Mesodermal cell (in vitro differentiated cells): ENCODE measurements at regions not wholly inside any gene's neighbourhood (a gene's known extent, or its start where the extent isn't known, plus 50 kb on each side); places are given as distances from the start of the nearest gene placed in this dataset.

Source experiments
- H3K27ac ChIP-seq: 2 replicates; pipeline ENCODE4 v1.7.0; 2013; ENCODE audit warnings: mild to moderate bottlenecking, low read depth, low read length, moderate library complexity; ENCODE audit not compliant: severe bottlenecking
- H3K36me3 ChIP-seq: 2 replicates; pipeline ENCODE4 v1.7.1; 2013; ENCODE audit warnings: mild to moderate bottlenecking, low read length, moderate library complexity; ENCODE audit not compliant: control insufficient read depth, insufficient read depth
- H3K4me1 ChIP-seq: one replicate; pipeline ENCODE4 v1.7.1; 2013; ENCODE audit warnings: mild to moderate bottlenecking, low read length; ENCODE audit not compliant: insufficient read depth, control insufficient read depth, poor library complexity, severe bottlenecking
- H3K4me3 ChIP-seq: 2 replicates; pipeline ENCODE4 v1.7.0; 2013; ENCODE audit warnings: low read length, control low read depth, mild to moderate bottlenecking; ENCODE audit not compliant: insufficient read depth, poor library complexity, severe bottlenecking; ENCODE audit errors: extremely low read depth
- H3K9me3 ChIP-seq: 2 replicates; pipeline ENCODE4 v1.7.1; 2013; ENCODE audit warnings: mild to moderate bottlenecking, low read length, moderate library complexity; ENCODE audit not compliant: control insufficient read depth
- whole genome bisulfite sequencing, 2 experiments: methylation state at CpG; one replicate each; pipeline ENCODE4 v1.1.5; 2013; ENCODE audit warnings: missing lambda C conversion rate in 2 of 2; ENCODE audit not compliant: insufficient coverage in 2 of 2; 5-methylcytosine and 5-hydroxymethylcytosine counted together

DNA sequence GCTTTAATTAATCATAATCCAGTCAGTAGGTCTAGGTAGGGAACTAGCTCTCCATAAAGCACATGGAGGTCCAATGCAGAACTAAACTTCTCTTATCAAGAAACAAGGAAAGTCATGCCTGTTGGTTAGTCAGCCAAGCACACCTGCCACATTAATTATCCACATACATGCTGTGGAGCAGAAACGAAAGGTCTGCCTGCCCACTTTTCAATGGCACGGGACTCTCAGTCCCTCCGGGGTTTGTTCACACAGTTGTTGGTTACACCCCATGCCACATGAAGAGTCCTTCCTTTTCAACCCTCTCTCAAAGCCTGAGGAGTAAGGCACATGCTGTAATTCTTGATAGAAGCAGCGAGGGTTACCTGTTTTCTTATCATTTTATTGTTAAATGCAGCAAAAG is 1096.4 kb upstream of the MAP3K7 start:
- 67 to 91% methylated on average over 1 to 3 of the region's 4 CpGs for WGBS, 2 experiments
- H3K36me3 ChIP-seq, result no peaks in the 10 kb centered on the region
- H3K4me1 ChIP-seq, result no peaks in the 10 kb centered on the region
- H3K27ac ChIP-seq, result no peak overlapping the region
- H3K9me3 ChIP-seq, result no peaks in the 10 kb centered on the region
- no peak overlapping the region for H3K4me3 ChIP-seq

- WGBS, 2 experiments, result 88% methylated on average over 6 of the region's 7 CpGs
- Histone ChIP-seq H3K4me3 (no peak overlapping the region), H3K4me1 (no peaks in the 10 kb centered on the region), H3K36me3 (no peaks in the 10 kb centered on the region), H3K27ac (no peak overlapping the region), H3K9me3 (no peaks in the 10 kb centered on the region)
Observed at GRCh38 chr6:91681296-91681695, 1094.4 kb upstream of the MAP3K7 start.

DNA sequence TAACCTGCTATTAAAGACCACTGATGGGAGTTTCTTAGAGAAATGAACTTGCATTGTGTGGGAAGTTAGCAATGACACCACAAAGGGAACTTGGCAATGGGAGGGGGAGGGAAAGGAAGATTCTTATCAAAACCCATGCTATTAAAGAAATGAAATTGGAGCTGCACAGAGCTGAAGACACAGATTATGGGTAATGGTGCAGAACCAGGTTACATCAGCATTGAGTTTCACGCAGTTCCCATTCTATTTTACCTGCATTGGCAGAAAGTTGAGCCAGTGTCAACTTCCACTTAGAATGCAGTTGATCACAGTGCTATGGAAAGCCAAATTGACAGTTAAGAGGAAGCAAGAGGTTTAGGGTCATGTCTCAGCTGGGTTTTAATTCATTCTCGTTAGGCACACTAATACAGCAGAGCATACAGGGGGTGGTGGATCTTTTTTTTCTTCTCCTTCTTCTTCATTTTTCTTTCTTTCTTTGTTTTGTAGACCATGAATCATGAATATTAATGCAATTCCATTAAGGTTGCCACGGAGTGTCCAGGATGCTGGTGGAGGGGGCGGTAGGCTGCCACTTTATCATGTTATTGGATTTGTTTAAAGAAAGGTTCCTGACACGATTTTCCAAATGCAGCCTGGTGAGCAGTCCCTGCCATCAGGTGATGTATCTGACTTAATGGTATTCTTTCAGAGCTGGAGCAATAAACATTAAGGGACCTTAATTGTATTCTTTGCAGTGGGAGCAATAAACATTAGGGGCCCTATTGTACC is 1092.0 kb upstream of the MAP3K7 start:
- Histone ChIP-seq H3K27ac (no peak overlapping the region), H3K9me3 (no peaks in the 10 kb centered on the region), H3K4me1 (no peaks in the 10 kb centered on the region), H3K4me3 (no peak overlapping the region), H3K36me3 (no peaks in the 10 kb centered on the region)
- 67 to 79% methylated on average over 3 of the region's 5 CpGs for WGBS, 2 experiments

DNA sequence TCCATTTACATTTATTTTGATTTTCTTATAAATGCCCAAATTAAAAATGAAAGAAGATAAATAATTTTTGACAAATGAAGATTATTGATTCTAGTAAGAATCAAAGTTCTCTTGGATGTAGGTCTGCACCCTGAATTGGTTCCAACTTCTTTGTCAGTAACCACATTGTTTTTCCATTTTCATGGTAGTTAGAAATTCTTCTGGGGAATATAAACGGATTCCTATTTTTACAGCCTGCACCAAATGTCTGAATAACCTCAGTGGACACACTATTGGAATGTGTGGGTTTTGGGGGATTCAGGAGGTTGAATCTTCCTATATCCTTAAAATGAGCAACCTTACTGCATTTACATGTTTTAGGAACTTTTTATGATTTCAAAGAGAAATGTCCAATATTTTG is 1085.3 kb upstream of the MAP3K7 start:
- H3K27ac ChIP-seq, result no peak overlapping the region
- no CpG with 5 or more reads among the region's 1 CpG for WGBS, 2 experiments
- H3K36me3 ChIP-seq, result no peaks in the 10 kb centered on the region
- no peaks in the 10 kb centered on the region for H3K9me3 ChIP-seq
- no peak overlapping the region for H3K4me3 ChIP-seq
- H3K4me1 ChIP-seq, result no peaks in the 10 kb centered on the region

- Histone ChIP-seq H3K4me1 (no peaks in the 10 kb centered on the region), H3K36me3 (no peaks in the 10 kb centered on the region), H3K27ac (no peak overlapping the region), H3K4me3 (no peak overlapping the region), H3K9me3 (no peaks in the 10 kb centered on the region)
- 83 to 88% methylated on average over 2 to 3 of the region's 3 CpGs for WGBS, 2 experiments
Observed at GRCh38 chr6:91669871-91670268, 1083.0 kb upstream of the MAP3K7 start.

- no peaks in the 10 kb centered on the region for H3K9me3 ChIP-seq
- no peaks in the 10 kb centered on the region for H3K4me1 ChIP-seq
- no peak overlapping the region for H3K4me3 ChIP-seq
- no peak overlapping the region for H3K27ac ChIP-seq
- no peaks in the 10 kb centered on the region for H3K36me3 ChIP-seq
- WGBS, 2 experiments, result 76 to 94% methylated on average over 4 to 7 of the region's 9 CpGs
Observed at GRCh38 chr6:91669154-91669870, 1082.4 kb upstream of the MAP3K7 start.

DNA sequence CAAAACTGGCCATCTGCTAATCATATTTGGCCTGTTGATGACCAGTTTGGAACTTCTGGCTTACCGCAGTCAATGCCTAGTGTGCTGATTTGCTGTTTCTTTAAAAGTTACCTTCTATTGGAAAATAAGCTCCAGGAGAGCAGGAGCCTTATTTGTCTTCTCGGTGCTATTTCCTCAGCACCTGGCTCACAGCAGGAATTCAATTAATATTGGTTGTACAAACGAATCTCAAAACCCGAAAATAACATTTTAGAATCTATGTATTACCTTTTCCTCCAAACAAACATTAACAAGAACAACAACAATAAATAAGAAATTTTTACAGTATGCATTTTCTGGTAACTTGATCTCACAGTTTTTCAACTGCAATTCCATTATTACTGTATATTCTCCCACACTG is 1080.7 kb upstream of the MAP3K7 start:
- 17 to 86% methylated on average over 1 of the region's 4 CpGs for WGBS, 2 experiments
- Histone ChIP-seq H3K27ac (no peak overlapping the region), H3K36me3 (no peaks in the 10 kb centered on the region), H3K9me3 (no peaks in the 10 kb centered on the region), H3K4me3 (no peak overlapping the region), H3K4me1 (no peaks in the 10 kb centered on the region)

- 100% methylated on average over 1 of the region's 2 CpGs for WGBS, 2 experiments
- Histone ChIP-seq H3K4me3 (no peak overlapping the region), H3K36me3 (no peaks in the 10 kb centered on the region), H3K9me3 (no peaks in the 10 kb centered on the region), H3K27ac (no peak overlapping the region), H3K4me1 (no peaks in the 10 kb centered on the region)
Observed at GRCh38 chr6:91664327-91664959, 1077.6 kb upstream of the MAP3K7 start.

DNA sequence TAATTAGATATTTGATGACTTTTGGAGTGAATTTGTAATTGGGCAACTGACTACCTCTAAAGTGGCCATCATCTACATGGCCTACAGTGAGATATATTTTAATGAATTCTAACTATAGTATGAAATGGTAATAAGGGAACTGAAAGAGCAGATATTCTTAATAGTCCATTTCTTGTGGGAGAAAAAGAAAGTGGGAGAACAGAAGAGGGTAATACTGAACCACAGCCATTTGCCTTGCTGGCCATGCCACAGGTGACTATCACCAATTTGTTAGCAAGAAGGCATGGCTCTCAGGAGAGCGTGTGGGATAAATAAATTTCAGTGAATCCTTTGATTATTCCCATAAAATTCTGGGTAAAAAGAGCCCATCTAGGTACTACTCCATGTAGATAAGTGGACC is 1074.0 kb upstream of the MAP3K7 start:
- WGBS, 2 experiments, result no CpG with 5 or more reads among the region's 1 CpG
- Histone ChIP-seq H3K4me1 (no peaks in the 10 kb centered on the region), H3K4me3 (no peak overlapping the region), H3K36me3 (no peaks in the 10 kb centered on the region), H3K9me3 (no peaks in the 10 kb centered on the region), H3K27ac (no peak overlapping the region)

DNA sequence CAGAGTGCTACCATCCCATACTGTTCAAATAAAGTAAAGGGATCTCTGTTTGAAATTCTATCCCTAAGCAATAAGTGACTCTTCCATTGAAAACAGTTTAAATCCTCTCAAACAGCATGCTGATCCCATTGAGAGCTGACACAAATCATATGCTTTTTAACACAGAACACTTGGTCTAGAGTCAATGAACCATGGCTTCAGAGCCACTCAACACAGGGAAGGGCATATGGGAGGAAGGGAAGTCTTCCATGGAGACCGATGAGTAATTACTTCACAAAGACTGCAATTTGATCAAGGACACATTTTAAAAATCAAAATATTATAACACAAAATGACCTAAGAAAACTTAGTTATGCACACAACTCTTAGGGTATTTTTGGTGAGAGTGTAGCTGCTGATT is 1073.0 kb upstream of the MAP3K7 start:
- no CpG with 5 or more reads among the region's 1 CpG for WGBS, 2 experiments
- Histone ChIP-seq H3K4me1 (no peaks in the 10 kb centered on the region), H3K27ac (no peak overlapping the region), H3K36me3 (no peaks in the 10 kb centered on the region), H3K9me3 (no peaks in the 10 kb centered on the region), H3K4me3 (no peak overlapping the region)

GRCh38 chr6:91654793-91655192 is 1067.9 kb upstream of the MAP3K7 start:
- no peaks in the 10 kb centered on the region for H3K4me1 ChIP-seq
- no peaks in the 10 kb centered on the region for H3K9me3 ChIP-seq
- no peaks in the 10 kb centered on the region for H3K36me3 ChIP-seq
- 67 to 88% methylated on average over 1 to 4 of the region's 6 CpGs for WGBS, 2 experiments
- H3K27ac ChIP-seq, result no peak overlapping the region
- no peak overlapping the region for H3K4me3 ChIP-seq
